GM06990 (cell line): ENCODE measurements at regions not wholly inside any gene's neighbourhood (a gene's known extent, or its start where the extent isn't known, plus 50 kb on each side); places are given as distances from the start of the nearest gene placed in this dataset.

Source experiments
- DNase-seq: peaks from one replicate; pipeline ENCODE4 v3.0.0-alpha.2; 2011; ENCODE audit not compliant: insufficient read length; ENCODE audit errors: extremely low read depth
- H3K27me3 ChIP-seq: replicated peaks from 2 replicates; pipeline ENCODE4 v1.6.0; 2011; ENCODE audit warnings: low read length; ENCODE audit not compliant: control insufficient read depth, insufficient read depth
- H3K36me3 ChIP-seq: 2 replicates; pipeline ENCODE4 v1.5.1; 2011; ENCODE audit warnings: low read length; ENCODE audit not compliant: control insufficient read depth, insufficient read depth
- H3K4me3 ChIP-seq: replicated peaks from 2 replicates; pipeline ENCODE4 v1.5.1; 2011; ENCODE audit warnings: low read depth, mild to moderate bottlenecking, control low read depth, low read length
- TF ChIP-seq, protein P1 (sequence below): IDR thresholded peaks from 2 replicates; pipeline ENCODE4 v1.5.1; 2011; ENCODE audit warnings: low read length, control low read depth, mild to moderate bottlenecking, inconsistent platforms; ENCODE audit not compliant: insufficient read depth, poor library complexity, severe bottlenecking

DNA sequence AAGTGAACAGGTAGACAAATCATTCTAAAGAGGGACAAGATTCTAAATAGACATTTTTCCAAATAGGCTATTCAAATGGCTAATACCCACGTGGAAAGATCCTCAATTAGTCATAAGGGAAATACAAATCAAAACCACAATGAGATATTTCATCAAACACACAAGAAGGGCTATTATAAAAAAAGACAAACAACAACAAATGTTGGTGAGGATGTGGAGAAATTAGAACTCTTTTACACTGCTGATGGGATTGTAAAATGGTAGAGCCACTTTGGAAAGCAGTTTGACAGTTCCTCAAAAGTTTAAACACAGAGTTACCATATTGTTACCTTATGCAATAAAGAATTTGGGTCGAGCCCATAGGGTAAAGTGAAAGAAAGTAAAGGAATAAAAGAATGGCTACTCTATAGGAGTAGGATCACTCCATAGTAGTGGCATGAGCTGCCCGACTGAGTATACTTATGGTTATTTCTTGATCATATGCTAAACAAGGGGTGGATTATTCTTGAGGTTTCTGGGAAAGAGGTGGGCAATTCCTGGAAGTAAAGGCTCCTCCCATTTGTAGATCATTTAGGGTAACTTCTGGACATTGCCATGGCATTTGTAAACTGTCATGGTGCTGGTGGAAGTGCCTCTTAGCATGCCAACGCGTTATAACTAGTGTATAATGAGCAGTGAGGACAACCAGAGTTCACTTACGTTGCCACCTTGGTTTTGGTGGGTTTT, 58.9 kb upstream of the FAM9C start:
- Histone ChIP-seq H3K27me3 (no peaks in the 10 kb centered on the region; the same call in 1 of the 2 replicates), H3K36me3 (no peaks in the 10 kb centered on the region), H3K4me3 (no peak overlapping the region)
- TF ChIP-seq, protein P1, sequence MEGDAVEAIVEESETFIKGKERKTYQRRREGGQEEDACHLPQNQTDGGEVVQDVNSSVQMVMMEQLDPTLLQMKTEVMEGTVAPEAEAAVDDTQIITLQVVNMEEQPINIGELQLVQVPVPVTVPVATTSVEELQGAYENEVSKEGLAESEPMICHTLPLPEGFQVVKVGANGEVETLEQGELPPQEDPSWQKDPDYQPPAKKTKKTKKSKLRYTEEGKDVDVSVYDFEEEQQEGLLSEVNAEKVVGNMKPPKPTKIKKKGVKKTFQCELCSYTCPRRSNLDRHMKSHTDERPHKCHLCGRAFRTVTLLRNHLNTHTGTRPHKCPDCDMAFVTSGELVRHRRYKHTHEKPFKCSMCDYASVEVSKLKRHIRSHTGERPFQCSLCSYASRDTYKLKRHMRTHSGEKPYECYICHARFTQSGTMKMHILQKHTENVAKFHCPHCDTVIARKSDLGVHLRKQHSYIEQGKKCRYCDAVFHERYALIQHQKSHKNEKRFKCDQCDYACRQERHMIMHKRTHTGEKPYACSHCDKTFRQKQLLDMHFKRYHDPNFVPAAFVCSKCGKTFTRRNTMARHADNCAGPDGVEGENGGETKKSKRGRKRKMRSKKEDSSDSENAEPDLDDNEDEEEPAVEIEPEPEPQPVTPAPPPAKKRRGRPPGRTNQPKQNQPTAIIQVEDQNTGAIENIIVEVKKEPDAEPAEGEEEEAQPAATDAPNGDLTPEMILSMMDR = no peak
- DNase-seq = no peak

DNA sequence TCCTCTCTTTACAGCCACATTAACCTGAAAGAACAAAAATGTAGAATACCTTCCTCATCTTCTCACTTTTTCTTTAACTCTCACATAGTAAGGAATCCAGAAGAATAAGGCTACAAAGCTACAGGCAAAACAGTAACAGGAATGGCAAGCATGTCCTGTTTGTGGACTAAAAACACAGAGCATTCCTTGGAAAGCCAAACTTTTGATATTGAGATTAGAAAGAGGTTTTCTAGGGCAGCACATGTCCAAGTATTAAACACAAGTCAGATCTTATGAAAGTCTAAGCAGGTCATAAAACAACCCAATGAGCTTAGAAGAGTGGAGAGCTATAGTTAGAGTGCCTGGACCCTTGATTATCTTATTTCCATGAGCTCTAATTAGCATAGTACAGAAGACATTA, 58.2 kb upstream of the FAM9C start:
- no peak for DNase-seq

DNA sequence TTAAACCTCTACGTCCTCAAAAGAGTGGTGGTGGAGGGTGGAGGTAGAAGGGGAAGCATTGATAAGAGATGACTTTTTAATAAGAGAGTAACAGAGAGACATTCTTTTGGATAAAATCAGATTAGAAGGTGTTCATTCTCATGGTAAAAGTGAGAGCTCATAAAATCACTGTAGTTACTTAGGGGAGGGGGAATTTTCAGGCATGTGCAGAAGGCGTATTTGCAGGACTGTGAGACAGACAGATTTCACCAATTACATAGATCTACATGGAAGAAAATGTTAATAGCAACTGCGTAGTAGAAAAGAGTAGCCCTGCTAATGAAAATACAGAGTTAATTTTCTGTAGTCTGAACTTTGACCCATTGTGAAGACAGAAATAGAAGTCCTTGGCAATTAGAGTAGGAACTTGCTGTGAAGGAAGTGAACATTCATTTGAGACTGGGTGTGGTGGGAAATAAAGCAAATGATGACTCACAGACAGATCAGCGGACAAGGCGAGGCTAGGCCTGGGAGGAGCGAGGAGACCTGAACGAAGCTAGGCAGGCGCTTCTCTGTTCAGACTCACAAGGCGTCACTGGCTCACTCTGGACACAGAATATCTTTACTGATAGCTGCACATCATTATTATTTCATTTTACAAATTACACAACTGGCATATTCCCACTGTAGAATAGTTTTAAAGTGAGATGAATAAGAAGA, 57.2 kb upstream of the FAM9C start:
- Histone ChIP-seq H3K36me3 (no peaks in the 10 kb centered on the region), H3K27me3 (no peaks in the 10 kb centered on the region; the same call in 1 of the 2 replicates), H3K4me3 (no peak overlapping the region)
- TF ChIP-seq, protein P1 = no peak
- no peak for DNase-seq

More for the DNA sequence above, 58.2 kb upstream of the FAM9C start:
- no peak overlapping the region for H3K4me3 ChIP-seq
- TF ChIP-seq, protein P1 = no peak
- no peaks in the 10 kb centered on the region; the same call in 1 of the 2 replicates for H3K27me3 ChIP-seq
- H3K36me3 ChIP-seq = no peaks in the 10 kb centered on the region

DNA sequence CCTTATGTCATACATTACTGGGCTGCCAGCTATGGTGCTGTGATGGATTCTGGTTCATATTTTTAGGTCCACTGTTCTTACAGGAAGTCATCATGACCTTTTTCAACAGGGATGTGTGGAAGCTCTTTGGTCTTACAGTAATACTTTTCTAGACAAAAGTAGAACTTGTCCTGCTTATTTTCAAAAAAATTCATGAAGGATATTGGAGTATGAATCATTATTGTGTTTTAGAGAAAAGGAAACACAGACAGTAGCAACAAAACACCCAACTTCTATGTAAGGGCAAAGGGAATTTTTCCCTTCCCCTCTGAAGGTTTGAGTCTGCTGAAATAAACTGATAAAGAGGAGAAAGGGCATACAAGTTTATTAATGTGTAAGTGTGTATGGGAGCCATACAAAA, 54.7 kb upstream of the FAM9C start:
- Histone ChIP-seq H3K4me3 (no peak overlapping the region), H3K27me3 (no peaks in the 10 kb centered on the region), H3K36me3 (no peaks in the 10 kb centered on the region)
- DNase-seq = no peak
- TF ChIP-seq, protein P1 = no peak

DNA sequence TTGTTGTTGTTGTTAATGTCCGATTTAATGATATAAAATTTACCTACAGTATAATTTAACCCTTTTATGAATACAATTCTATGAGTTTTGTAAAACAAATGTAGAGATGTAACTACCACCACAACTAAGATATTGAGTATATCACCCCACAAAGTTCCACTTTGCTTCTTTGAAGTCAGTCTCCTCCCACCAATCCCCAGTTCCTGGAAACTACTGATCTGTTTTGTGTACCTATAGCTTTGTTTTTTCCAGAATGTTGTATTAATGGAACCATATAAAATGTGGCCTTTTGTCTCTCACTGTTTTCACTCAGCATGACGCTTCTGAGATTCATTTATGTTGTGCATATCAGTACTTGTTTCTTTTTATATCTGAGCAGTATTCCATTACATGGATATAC, 52.3 kb upstream of the FAM9C start:
- TF ChIP-seq, protein P1 = no peak
- H3K4me3 ChIP-seq = no peak overlapping the region
- DNase-seq = no peak
- H3K27me3 ChIP-seq = no peaks in the 10 kb centered on the region
- no peaks in the 10 kb centered on the region for H3K36me3 ChIP-seq
